Osteocyte (in vitro differentiated cells): ENCODE measurements at regions not wholly inside any gene's neighbourhood (a gene's known extent, or its start where the extent isn't known, plus 50 kb on each side); places are given as distances from the start of the nearest gene placed in this dataset.

ENCODE experiments used
- DNase-seq: peaks from one replicate; pipeline ENCODE4 v3.0.0; 2021; ENCODE audit warnings: mixed read lengths; ENCODE audit not compliant: unreplicated experiment; ENCODE audit errors: extremely low spot score
- H3K27ac Mint-ChIP-seq: one replicate; pipeline ENCODE4 v1.8.0; 2021; ENCODE audit warnings: mild to moderate bottlenecking, mixed read lengths; ENCODE audit not compliant: unreplicated experiment
- H3K27me3 Mint-ChIP-seq: one replicate; pipeline ENCODE4 v1.8.0; 2021; ENCODE audit warnings: mixed read lengths; ENCODE audit not compliant: unreplicated experiment
- H3K36me3 Mint-ChIP-seq: one replicate; pipeline ENCODE4 v1.8.0; 2021; ENCODE audit warnings: mixed read lengths; ENCODE audit not compliant: unreplicated experiment
- H3K4me1 Mint-ChIP-seq: one replicate; pipeline ENCODE4 v1.8.0; 2021; ENCODE audit warnings: mixed read lengths; ENCODE audit not compliant: unreplicated experiment
- H3K4me3 Mint-ChIP-seq: one replicate; pipeline ENCODE4 v1.8.0; 2021; ENCODE audit warnings: mild to moderate bottlenecking, moderate library complexity, mixed read lengths; ENCODE audit not compliant: unreplicated experiment
- H3K9me3 Mint-ChIP-seq: one replicate; pipeline ENCODE4 v1.8.0; 2021; ENCODE audit warnings: mixed read lengths; ENCODE audit not compliant: unreplicated experiment
- TF ChIP-seq, protein P1 (sequence below): fragments of 200-600 bp; sonication (generic); IDR thresholded peaks from 2 replicates; pipeline ENCODE4 v1.5.0; 2021; ENCODE audit warnings: antibody characterized with exemption, mild to moderate bottlenecking, moderate library complexity

DNA sequence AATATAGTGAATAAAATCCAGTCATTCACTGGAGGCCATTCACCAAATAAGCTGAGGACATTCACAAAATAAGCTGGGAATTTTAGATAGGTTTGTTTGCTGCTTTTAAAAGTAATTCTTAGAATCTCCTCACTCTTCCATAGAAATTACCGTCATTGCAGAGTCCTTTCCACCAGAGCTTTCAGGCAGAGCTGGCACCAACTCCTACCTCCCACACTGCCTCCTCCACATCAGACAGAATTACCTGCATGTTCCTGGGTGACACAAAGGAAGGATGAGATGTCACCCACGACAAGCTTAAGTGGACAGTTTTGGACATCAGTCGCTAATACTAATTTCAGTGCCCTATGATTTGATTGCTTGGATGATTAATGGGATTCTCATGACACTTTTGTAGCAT, 1113.2 kb downstream of the IGSF11 start:
- Mint-ChIP-seq H3K27ac (no peak overlapping the region), H3K4me3 (no peak overlapping the region)
- TF ChIP-seq, protein P1, sequence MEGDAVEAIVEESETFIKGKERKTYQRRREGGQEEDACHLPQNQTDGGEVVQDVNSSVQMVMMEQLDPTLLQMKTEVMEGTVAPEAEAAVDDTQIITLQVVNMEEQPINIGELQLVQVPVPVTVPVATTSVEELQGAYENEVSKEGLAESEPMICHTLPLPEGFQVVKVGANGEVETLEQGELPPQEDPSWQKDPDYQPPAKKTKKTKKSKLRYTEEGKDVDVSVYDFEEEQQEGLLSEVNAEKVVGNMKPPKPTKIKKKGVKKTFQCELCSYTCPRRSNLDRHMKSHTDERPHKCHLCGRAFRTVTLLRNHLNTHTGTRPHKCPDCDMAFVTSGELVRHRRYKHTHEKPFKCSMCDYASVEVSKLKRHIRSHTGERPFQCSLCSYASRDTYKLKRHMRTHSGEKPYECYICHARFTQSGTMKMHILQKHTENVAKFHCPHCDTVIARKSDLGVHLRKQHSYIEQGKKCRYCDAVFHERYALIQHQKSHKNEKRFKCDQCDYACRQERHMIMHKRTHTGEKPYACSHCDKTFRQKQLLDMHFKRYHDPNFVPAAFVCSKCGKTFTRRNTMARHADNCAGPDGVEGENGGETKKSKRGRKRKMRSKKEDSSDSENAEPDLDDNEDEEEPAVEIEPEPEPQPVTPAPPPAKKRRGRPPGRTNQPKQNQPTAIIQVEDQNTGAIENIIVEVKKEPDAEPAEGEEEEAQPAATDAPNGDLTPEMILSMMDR, result no peak

DNA sequence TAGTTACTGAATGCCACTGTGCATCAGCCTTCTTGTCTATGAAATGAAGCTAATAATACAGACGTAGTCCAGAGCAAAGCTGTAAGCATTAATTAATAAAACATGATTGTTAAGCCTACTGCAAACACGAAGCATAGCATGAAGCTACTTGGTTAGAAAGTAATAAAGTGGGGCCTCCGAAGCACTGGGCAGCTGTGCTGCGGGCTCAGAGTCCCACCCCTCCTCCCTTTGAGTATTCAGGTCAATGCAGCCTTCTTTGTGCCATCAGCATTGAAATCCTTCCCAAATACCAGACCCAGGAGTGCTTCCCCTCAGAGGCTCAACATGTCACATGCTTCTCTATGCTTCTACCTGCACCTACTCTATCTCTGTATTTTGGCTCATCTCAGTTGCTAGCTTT, 1112.6 kb downstream of the IGSF11 start:
- Mint-ChIP-seq H3K4me3 (no peak overlapping the region), H3K36me3 (no peaks in the 10 kb centered on the region), H3K9me3 (no peaks in the 10 kb centered on the region), H3K27me3 (peaks cover 13% of the 10 kb centered on the region), H3K27ac (no peak overlapping the region), H3K4me1 (no peaks in the 10 kb centered on the region)
- TF ChIP-seq, protein P1, result no peak
- DNase-seq, result no peak

More for the DNA sequence above, 1113.2 kb downstream of the IGSF11 start:
- H3K36me3 Mint-ChIP-seq, result no peaks in the 10 kb centered on the region
- no peaks in the 10 kb centered on the region for H3K4me1 Mint-ChIP-seq
- DNase-seq, result no peak
- H3K9me3 Mint-ChIP-seq, result no peaks in the 10 kb centered on the region
- H3K27me3 Mint-ChIP-seq, result peaks cover 13% of the 10 kb centered on the region

DNA sequence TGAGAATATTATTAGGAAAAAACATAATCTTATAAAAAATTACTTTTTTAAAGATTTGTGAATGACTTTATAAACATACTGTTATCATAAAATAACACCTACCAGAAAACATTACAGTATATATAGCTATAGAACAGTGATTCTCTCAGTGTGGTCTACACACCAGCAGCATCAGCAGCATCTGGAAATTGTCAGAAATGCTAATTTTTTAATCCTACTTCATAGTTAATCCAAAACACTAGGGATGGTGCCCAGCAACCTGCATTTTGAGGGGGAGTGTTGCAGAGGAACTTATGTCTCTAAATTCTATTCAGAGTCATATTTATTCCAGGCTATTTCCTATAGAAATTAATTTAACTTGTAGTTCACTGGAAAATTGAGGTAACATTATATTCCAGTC, 1107.8 kb downstream of the IGSF11 start:
- Mint-ChIP-seq H3K27ac (no peak overlapping the region), H3K4me1 (no peaks in the 10 kb centered on the region), H3K36me3 (no peaks in the 10 kb centered on the region), H3K4me3 (no peak overlapping the region), H3K9me3 (no peaks in the 10 kb centered on the region), H3K27me3 (peaks cover 10% of the 10 kb centered on the region)
- DNase-seq, result no peak
- TF ChIP-seq, protein P1, result no peak

DNA sequence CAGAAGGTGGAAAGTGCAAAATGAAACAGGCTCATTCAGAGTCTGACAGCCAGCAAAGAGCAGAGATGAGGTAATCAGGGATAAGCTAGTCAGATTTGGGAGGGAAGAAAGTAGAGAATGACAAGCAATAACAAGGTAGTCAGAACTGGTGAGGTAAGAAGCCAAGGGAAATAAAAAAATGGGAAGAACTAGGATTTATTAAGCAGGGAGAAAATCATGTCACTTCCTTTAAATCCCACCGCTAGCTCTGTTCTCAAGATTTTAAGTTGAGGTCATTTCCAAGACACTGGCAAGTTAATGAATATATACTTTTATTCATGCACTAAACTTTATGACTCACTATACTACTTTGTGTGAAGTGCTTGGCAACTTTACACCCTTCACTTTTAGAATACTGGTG, 1106.8 kb downstream of the IGSF11 start:
- no peaks in the 10 kb centered on the region for H3K4me1 Mint-ChIP-seq
- no peak overlapping the region for H3K4me3 Mint-ChIP-seq
- H3K9me3 Mint-ChIP-seq, result no peaks in the 10 kb centered on the region
- TF ChIP-seq, protein P1, result no peak
- no peak overlapping the region for H3K27ac Mint-ChIP-seq
- no peaks in the 10 kb centered on the region for H3K36me3 Mint-ChIP-seq
- H3K27me3 Mint-ChIP-seq, result peaks cover 7% of the 10 kb centered on the region
- DNase-seq, result no peak

DNA sequence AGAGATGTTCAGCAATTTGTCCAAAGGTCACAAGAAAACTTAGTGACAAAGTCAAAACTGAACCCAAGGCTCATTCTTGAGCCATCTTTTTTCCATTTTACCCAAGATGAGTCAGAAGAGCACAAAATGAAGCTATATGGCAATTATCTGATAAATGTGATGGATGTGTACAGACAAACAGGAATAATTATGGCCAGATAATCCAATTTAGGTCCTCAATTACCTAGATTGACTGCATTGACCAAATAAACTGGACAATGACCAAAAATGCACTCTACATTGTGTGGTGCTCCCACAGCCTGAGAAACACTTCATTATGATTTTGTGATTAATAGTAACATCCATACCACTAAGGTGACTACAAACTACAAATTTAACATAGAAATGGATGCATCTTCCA, 1105.8 kb downstream of the IGSF11 start:
- H3K27ac Mint-ChIP-seq, result no peak overlapping the region
- no peaks in the 10 kb centered on the region for H3K4me1 Mint-ChIP-seq
- H3K36me3 Mint-ChIP-seq, result no peaks in the 10 kb centered on the region
- H3K4me3 Mint-ChIP-seq, result no peak overlapping the region
- no peaks in the 10 kb centered on the region for H3K9me3 Mint-ChIP-seq
- H3K27me3 Mint-ChIP-seq, result peaks cover 7% of the 10 kb centered on the region
- DNase-seq, result no peak
- TF ChIP-seq, protein P1, result no peak
